ENCODE measurements at regions not wholly inside any gene's neighbourhood (a gene's known extent, or its start where the extent isn't known, plus 50 kb on each side); places are given as distances from the start of the nearest gene placed in this dataset.

GRCh38 chr13:59446391-59446790, 717.3 kb downstream of the DIAPH3 start:
- H3K27me3 ChIP-seq (replicated peaks; ENCODE audit: insufficient read depth) = no peaks in the 10 kb centered on the region
- no peak for DNase-seq (ENCODE audit: low spot score)
- intact Hi-C loops (cut with DNase I) = no loop called here
- no peaks in the 10 kb centered on the region for H3K36me3 ChIP-seq
- no peak overlapping the region for H3K27ac ChIP-seq
- H3K9me3 ChIP-seq = no peaks in the 10 kb centered on the region
- H3K4me1 ChIP-seq (replicated peaks) = no peaks in the 10 kb centered on the region
- TF ChIP-seq POLR2A (IDR thresholded peaks at IDR 0.05) = no peak
- no peak for TF ChIP-seq POLR2AphosphoS5 (IDR thresholded peaks at IDR 0.05)
- TF ChIP-seq CTCF (IDR thresholded peaks at IDR 0.05) = no peak
- 80% methylated on average over 5 of the region's 5 CpGs for WGBS
- no peak overlapping the region for H3K4me3 ChIP-seq

GRCh38 chr13:59447031-59447430, 716.7 kb downstream of the DIAPH3 start:
- Histone ChIP-seq H3K9me3 (no peaks in the 10 kb centered on the region), H3K27ac (no peak overlapping the region), H3K36me3 (no peaks in the 10 kb centered on the region), H3K4me1 (replicated peaks) (no peaks in the 10 kb centered on the region), H3K27me3 (replicated peaks; ENCODE audit: insufficient read depth) (no peaks in the 10 kb centered on the region), H3K4me3 (no peak overlapping the region)
- no peak for DNase-seq (ENCODE audit: low spot score)
- TF ChIP-seq POLR2A (IDR thresholded peaks at IDR 0.05) = no peak
- no peak for TF ChIP-seq CTCF (IDR thresholded peaks at IDR 0.05)
- TF ChIP-seq POLR2AphosphoS5 (IDR thresholded peaks at IDR 0.05) = no peak
- intact Hi-C loops (cut with DNase I) = no loop called here

- Histone ChIP-seq H3K36me3 (no peaks in the 10 kb centered on the region), H3K27me3 (replicated peaks; ENCODE audit: insufficient read depth) (no peaks in the 10 kb centered on the region), H3K4me1 (replicated peaks) (no peaks in the 10 kb centered on the region), H3K9me3 (no peaks in the 10 kb centered on the region), H3K27ac (no peak overlapping the region), H3K4me3 (no peak overlapping the region)
- intact Hi-C loops (cut with DNase I) = no loop called here
- WGBS = 68% methylated on average over 6 of the region's 6 CpGs
- DNase-seq (ENCODE audit: low spot score) = no peak
- TF ChIP-seq POLR2A (IDR thresholded peaks at IDR 0.05) = no peak
- TF ChIP-seq POLR2AphosphoS5 (IDR thresholded peaks at IDR 0.05) = no peak
- no peak for TF ChIP-seq CTCF (IDR thresholded peaks at IDR 0.05)
Observed at GRCh38 chr13:59447846-59448620, 715.7 kb downstream of the DIAPH3 start.

DNA sequence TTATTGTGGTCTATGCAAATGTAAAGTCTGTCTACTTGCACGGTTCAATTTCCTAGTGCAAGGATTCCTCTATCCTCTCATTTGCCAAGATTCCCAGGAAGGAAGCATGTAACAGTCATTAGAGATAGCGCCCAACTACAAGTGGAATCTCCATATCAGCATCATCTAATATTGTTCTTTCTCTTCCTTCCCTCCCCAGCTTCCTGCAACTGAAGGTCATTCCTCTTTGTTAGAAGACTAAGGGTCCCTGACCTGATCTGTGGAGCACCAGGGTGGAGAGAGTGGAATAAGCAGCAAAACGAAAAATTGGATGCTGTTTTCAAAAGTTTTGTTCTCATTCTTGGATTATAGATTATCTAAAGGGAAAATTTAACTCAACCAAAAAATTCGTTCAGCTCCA, 714.0 kb downstream of the DIAPH3 start:
- no peaks in the 10 kb centered on the region for H3K36me3 ChIP-seq
- no peak overlapping the region for H3K4me3 ChIP-seq
- no peaks in the 10 kb centered on the region for H3K4me1 ChIP-seq (replicated peaks)
- no peak overlapping the region for H3K27ac ChIP-seq
- no peaks in the 10 kb centered on the region for H3K9me3 ChIP-seq
- no peaks in the 10 kb centered on the region for H3K27me3 ChIP-seq (replicated peaks; ENCODE audit: insufficient read depth)
- WGBS = 73% methylated on average over 4 of the region's 4 CpGs
- DNase-seq (ENCODE audit: low spot score) = no peak
- intact Hi-C loops (cut with DNase I) = no loop called here
- TF ChIP-seq POLR2A (IDR thresholded peaks at IDR 0.05) = no peak
- no peak for TF ChIP-seq POLR2AphosphoS5 (IDR thresholded peaks at IDR 0.05)
- TF ChIP-seq CTCF (IDR thresholded peaks at IDR 0.05) = no peak

DNA sequence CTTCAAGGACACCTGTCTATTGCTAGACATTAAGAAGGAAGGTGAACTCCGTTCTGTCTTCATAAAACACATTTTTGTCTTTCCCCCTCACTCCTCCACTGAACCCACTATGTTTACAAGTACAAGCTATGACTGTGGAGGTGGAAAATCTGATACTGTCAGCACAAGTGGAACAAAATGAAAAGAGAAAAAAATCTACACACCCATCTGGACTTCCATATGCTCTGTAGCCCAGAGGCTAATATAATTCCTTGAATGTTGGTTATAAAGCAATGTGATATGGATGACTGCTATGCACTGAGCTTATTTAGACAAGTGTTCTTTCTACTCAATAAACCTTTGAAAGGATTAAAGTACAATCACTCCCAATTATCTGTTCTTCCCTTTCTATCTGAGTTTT, 713.5 kb downstream of the DIAPH3 start:
- intact Hi-C loops (cut with DNase I) = no loop called here
- TF ChIP-seq POLR2A (IDR thresholded peaks at IDR 0.05) = no peak
- TF ChIP-seq CTCF (IDR thresholded peaks at IDR 0.05) = no peak
- TF ChIP-seq POLR2AphosphoS5 (IDR thresholded peaks at IDR 0.05) = no peak
- Histone ChIP-seq H3K9me3 (no peaks in the 10 kb centered on the region), H3K27me3 (replicated peaks; ENCODE audit: insufficient read depth) (no peaks in the 10 kb centered on the region), H3K4me1 (replicated peaks) (no peaks in the 10 kb centered on the region), H3K4me3 (no peak overlapping the region), H3K36me3 (no peaks in the 10 kb centered on the region), H3K27ac (no peak overlapping the region)
- WGBS = 53% methylated on average over 1 of the region's 1 CpG
- DNase-seq (ENCODE audit: low spot score) = no peak

All from prostate gland (tissue), 2 donors.